ENCODE measurements at regions not wholly inside any gene's neighbourhood (a gene's known extent, or its start where the extent isn't known, plus 50 kb on each side); places are given as distances from the start of the nearest gene placed in this dataset.

DNA sequence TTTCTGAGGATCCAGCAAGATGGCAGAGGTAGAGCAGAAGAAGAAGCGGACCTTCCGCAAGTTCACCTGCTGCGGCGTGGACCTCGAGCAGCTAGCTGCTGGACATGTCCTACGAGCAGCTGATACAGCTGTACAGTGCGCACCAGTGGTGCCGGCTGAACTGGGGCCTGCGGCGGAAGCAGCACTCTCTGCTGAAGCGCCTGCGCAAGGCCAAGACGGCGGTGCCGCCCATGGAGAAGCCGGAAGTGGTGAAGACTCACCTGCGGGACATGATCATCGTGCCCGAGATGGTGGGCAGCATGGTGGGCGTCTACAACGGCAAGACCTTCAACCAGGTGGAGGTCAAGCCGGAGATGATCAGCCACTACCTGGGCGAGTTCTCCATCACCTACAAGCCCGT, 125.8 kb downstream of the LRIG2 start:
- 97% methylated on average over 24 of the region's 24 CpGs; no CpG with 5 or more reads in 1 of the 2 experiments for WGBS, 2 experiments (ENCODE audit: extremely low coverage in 1 of 2, insufficient coverage in 1 of 2, insufficient read length in 1 of 2, insufficient replicate concordance in 2 of 2, low coverage in 1 of 2, low lambda C conversion rate in 2 of 2, missing lambda C conversion rate in 1 of 2)
- H3K9ac ChIP-seq (replicated peaks in 1 of 4; ENCODE audit: extremely low read depth in 1 of 4, low read depth in 3 of 4, low read length in 3 of 4) = no peak overlapping the region
- TF ChIP-seq, protein P1, sequence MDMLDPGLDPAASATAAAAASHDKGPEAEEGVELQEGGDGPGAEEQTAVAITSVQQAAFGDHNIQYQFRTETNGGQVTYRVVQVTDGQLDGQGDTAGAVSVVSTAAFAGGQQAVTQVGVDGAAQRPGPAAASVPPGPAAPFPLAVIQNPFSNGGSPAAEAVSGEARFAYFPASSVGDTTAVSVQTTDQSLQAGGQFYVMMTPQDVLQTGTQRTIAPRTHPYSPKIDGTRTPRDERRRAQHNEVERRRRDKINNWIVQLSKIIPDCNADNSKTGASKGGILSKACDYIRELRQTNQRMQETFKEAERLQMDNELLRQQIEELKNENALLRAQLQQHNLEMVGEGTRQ (IDR thresholded peaks at IDR 0.05; ENCODE audit: low read length) = no peak
- TF ChIP-seq BCL11A (IDR thresholded peaks at IDR 0.05; ENCODE audit: low read depth in 2 of 2, low read length in 2 of 2) (no peak), POU5F1 (IDR thresholded peaks at IDR 0.05; ENCODE audit: low read depth, low read length) (no peak), YY1 (IDR thresholded peaks at IDR 0.05; ENCODE audit: low read depth, low read length) (no peak), CHD2 (IDR thresholded peaks at IDR 0.05; ENCODE audit: low read length) (no peak), RFX5 (IDR thresholded peaks at IDR 0.05; ENCODE audit: borderline replicate concordance, low read depth, low read length) (no peak), CHD1 (IDR thresholded peaks at IDR 0.05; ENCODE audit: low read depth, low read length) (no peak), ZNF274 (IDR thresholded peaks at IDR 0.05; ENCODE audit: borderline replicate concordance, extremely low read depth, low read length) (no peak)

More for the DNA sequence above, 125.8 kb downstream of the LRIG2 start:
- ChIA-PET POLR2A (ENCODE audit: partially characterized antibody) (no interaction called here), CTCF (ENCODE audit: partially characterized antibody) (interaction anchor here (0.6 kb wide), 1 partner anchor 59 kb away, joined by 3 read pairs; no protein-coding TSS in a partner anchor)
- Histone ChIP-seq H3K9me3 (ENCODE audit: insufficient read depth in 2 of 2, low read depth in 1 of 2, low read length in 1 of 2) (no peaks in the 10 kb centered on the region), H3K18ac (ENCODE audit: extremely low read depth, low read length) (no peak overlapping the region), H2AFZ (ENCODE audit: low read length) (no peak overlapping the region), H2BK5ac (ENCODE audit: low read depth, low read length) (no peak overlapping the region), H2BK120ac (replicated peaks; ENCODE audit: low read depth, low read length) (no peak overlapping the region), H4K8ac (ENCODE audit: extremely low read depth, insufficient read depth, low read length) (no peak overlapping the region), H2AK5ac (ENCODE audit: low read depth, low read length) (no peak overlapping the region), H3K27ac (ENCODE audit: low read depth, low read length) (no peak overlapping the region), H3K4me1 (replicated peaks in 1 of 4; ENCODE audit: control insufficient read depth in 3 of 4, insufficient read depth in 4 of 4, low read length in 3 of 4) (peaks cover 1 to 10% (median 7%) of the 10 kb centered on the region in 4 experiments; a peak in 5 of 7 replicates), H4K20me1 (replicated peaks in 1 of 2; ENCODE audit: control insufficient read depth in 1 of 2, insufficient read depth in 2 of 2, low read length in 2 of 2) (no peaks in the 10 kb centered on the region), H3K14ac (ENCODE audit: insufficient read length) (no peak overlapping the region), H2BK20ac (ENCODE audit: low read length) (no peak overlapping the region), H3K79me1 (ENCODE audit: low read depth, low read length) (no peaks in the 10 kb centered on the region), H3K79me2 (ENCODE audit: control insufficient read depth in 1 of 2, insufficient read depth in 2 of 2, low read length in 2 of 2) (no peaks in the 10 kb centered on the region), H3K27me3 (replicated peaks in 1 of 4; ENCODE audit: control insufficient read depth in 3 of 4, extremely low read depth in 1 of 4, insufficient read depth in 3 of 4, low read length in 3 of 4) (no peaks in the 10 kb centered on the region), H3K23me2 (ENCODE audit: low read depth, low read length) (no peaks in the 10 kb centered on the region), H3K4me2 (ENCODE audit: insufficient read depth in 1 of 2, low read depth in 2 of 2, low read length in 2 of 2) (no peak overlapping the region), H4K5ac (ENCODE audit: insufficient read length, low read depth, low read length) (no peak overlapping the region), H3K4me3 (ENCODE audit: extremely low read depth in 1 of 4, insufficient read depth in 2 of 4, low read depth in 3 of 4, low read length in 4 of 4) (no peak overlapping the region), H3K23ac (ENCODE audit: insufficient read length) (no peak overlapping the region), H3K4ac (replicated peaks; ENCODE audit: insufficient read length, low read depth, low read length) (no peak overlapping the region), H2BK12ac (ENCODE audit: low read depth, low read length) (no peak overlapping the region; the same call in 1 of the 2 replicates), H4K91ac (replicated peaks; ENCODE audit: insufficient read length, low read length) (no peak overlapping the region), H2BK15ac (ENCODE audit: low read length) (no peak overlapping the region), H3K56ac (replicated peaks; ENCODE audit: insufficient read length, low read depth, low read length) (no peak overlapping the region), H3K36me3 (ENCODE audit: control insufficient read depth in 2 of 4, insufficient read depth in 4 of 4, low read length in 3 of 4) (no peaks in the 10 kb centered on the region)
- DNase-seq (ENCODE audit: low read depth in 1 of 2, low spot score in 2 of 2) (no peak), FAIRE-seq (no peak)

All from H1 (cell line).